CD4-positive, alpha-beta T cell treated with Interleukin-17A for 4 hours (primary cell): ENCODE measurements at regions not wholly inside any gene's neighbourhood (a gene's known extent, or its start where the extent isn't known, plus 50 kb on each side); places are given as distances from the start of the nearest gene placed in this dataset.
"Not testable (repeated sequence)": the region's sequence is repeated elsewhere in the genome, so short reads cannot be mapped to it uniquely, and the experiment has no call there.

ENCODE experiments used
- DNase-seq: peaks from one replicate; pipeline ENCODE4 v3.0.0-alpha.2; 2020; ENCODE audit warnings: mixed read lengths

- DNase-seq = no peak
These were observed 679.9 kb downstream of the NTRK3 start for GRCh38 chr15:87576486-87577176.

- DNase-seq = no peak
These were observed 680.6 kb downstream of the NTRK3 start for GRCh38 chr15:87575896-87576473.

- DNase-seq = no peak
These were observed 683.0 kb downstream of the NTRK3 start for GRCh38 chr15:87573534-87573933.

GRCh38 chr15:87573039-87573438 lies 683.5 kb downstream of the NTRK3 start:
- DNase-seq = no peak

DNA sequence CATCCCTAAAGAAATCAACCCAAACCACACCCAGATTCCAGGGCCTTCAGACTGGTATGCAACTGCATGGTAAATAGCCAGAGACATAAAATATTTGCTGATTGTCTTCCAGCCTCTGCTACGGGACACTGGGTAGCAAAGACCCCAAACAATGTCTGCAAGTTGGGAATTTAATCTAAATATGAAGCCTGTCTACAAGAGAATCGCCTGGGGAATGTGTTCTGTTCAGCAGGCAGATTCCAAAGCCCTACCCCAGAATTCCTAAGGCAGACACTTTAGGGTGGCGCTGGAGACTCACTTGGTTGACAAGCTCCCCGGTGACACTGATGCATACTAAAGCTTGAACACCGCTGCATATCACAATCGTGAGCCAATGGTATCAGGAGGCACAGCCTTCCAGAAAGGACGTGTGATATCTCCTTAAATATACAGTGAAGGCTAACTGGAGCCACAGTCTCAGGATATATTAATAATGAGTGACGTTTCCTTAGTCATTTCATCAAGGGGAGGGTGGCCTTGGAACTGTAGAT lies 684.1 kb downstream of the NTRK3 start:
- DNase-seq = no peak

GRCh38 chr15:87570206-87570605 lies 686.3 kb downstream of the NTRK3 start:
- DNase-seq = no peak

GRCh38 chr15:87569581-87569980 lies 687.0 kb downstream of the NTRK3 start:
- no peak for DNase-seq

DNA sequence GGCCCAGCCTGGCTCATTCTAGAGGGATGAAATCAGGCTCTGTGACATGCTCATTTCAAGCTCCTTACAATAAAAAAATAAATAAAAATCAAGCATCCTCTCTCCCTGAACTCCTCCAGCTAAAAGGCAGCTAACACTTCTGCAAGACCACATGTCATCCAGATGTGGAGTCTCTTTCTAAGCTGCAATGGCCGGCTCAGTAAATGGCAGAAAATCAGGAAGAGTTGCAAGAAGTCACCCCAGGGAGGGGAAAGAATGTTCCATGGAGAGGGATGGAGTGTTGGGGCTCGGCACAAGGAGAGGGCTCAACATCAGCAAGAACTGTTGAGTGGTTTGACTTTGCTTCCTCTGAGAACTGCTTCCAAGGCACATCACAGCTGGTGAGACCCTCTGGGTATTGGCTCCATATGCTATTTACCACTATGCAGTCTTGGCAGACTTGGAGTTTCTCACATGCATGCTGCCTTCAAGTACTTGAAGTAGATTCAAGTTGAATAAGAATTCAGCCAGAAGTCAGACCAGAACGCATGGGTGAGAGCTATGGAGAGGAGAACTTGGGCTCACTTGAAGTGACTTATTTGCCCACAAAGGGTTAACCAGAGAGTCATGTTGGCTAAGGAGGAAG lies 689.0 kb downstream of the NTRK3 start:
- DNase-seq = no peak

GRCh38 chr15:87566236-87566635 lies 690.3 kb downstream of the NTRK3 start:
- DNase-seq = no peak

DNA sequence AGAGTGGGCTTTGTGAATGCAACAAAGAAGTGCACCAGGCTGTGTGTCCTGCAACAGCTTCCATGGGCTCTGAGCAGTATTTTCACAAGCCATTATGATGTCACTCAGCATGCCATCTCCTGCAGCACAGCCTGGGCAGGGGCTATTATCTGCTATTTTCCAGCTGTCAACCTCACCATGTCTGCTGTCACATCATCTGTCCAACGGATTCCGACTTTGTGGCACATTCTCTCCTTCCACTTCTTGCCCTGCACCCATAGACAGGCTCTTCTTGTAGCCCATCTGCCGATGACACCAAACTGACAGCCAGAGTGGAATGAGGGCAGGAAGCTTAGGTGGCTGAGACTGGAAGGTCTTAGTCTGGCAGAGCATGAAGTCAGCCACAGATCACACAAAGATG lies 691.9 kb downstream of the NTRK3 start:
- no peak for DNase-seq

DNA sequence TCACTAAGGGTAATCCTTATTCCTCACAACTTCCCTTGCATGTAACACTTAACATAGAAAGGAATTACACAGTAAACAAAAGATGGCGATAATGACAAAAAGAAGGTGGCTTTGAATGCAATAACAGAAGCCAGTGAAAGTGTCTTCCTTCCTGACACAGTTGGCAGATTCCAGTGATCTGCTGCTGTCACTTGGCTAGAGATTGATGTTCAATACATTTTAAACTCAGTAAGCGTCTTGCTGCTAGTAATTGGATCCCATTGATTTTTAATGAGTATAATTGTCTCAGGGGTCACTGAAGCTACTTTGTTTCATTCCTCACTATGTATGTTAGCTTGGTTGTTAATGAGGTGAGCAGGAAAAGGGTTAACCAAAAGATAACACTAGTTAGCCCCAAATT lies 692.7 kb downstream of the NTRK3 start:
- no peak for DNase-seq

- DNase-seq = no peak
These were observed 694.3 kb downstream of the NTRK3 start for GRCh38 chr15:87562203-87562602.

DNA sequence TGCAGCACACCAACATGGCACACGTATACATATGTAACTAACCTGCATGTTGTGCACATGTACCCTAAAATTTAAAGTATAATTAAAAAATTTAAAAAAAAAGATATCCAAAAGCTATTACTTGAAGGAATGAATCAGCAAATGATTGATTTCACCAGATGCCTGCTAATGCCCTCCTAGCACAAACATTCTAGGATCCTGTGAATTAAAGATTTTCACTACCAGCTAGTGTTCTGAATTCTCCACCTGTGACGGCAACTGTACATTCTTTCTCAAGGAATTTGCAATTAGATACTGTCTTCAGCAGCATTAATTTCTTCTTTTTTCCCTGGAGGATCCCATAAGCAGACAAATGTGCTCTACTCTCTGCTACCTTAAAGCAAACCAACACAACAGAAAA lies 694.9 kb downstream of the NTRK3 start:
- no peak for DNase-seq

GRCh38 chr15:87557881-87558280 lies 698.7 kb downstream of the NTRK3 start:
- no peak for DNase-seq

GRCh38 chr15:87556886-87557285 lies 699.7 kb downstream of the NTRK3 start:
- no peak for DNase-seq

- DNase-seq = no peak
These were observed 706.7 kb downstream of the NTRK3 start for GRCh38 chr15:87549860-87550259.

GRCh38 chr15:87549296-87549695 lies 707.2 kb downstream of the NTRK3 start:
- DNase-seq = no peak

- DNase-seq = not testable (repeated sequence)
These were observed 707.9 kb downstream of the NTRK3 start for GRCh38 chr15:87548590-87548989.

- DNase-seq = no peak
These were observed 708.9 kb downstream of the NTRK3 start for GRCh38 chr15:87547470-87548181.

GRCh38 chr15:87538327-87538834 lies 718.2 kb downstream of the NTRK3 start:
- no peak for DNase-seq

DNA sequence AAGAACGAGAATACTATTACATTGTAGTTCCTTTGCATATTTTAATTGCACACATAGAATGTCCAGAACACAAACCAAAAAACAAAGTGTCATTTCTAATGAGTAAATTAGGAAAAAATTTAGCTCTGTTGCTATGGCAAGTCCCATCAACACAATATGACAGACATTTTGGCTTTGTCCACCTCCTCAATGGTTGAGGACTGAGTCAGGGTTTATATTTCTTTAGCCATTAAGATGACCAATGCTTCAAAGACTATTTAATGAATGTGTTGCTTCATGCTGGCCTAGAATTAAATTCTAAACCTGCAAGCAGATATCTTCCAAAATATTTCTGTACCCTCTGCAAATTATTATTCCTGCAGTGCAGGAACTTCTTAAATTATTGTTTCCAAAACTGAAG lies 719.2 kb downstream of the NTRK3 start:
- DNase-seq = no peak

DNA sequence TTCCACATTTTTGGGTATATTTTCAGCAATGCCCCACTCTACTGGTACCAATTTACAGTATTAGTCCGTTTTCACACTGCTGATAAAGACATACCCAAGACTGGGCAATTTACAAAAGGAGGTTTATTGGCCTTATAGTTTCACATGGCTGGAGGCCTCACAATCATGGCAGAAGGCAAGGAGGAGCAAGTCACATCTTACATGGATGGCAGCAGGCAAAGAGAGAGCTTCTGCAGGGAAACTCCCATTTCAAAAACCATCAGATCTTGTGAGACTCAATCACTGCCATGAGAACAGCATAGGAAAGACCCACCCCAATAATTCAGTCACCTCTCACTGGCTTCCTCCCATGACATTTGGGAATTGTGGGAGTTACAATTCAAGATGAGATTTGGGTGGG lies 722.9 kb downstream of the NTRK3 start:
- DNase-seq = not testable (repeated sequence)

DNA sequence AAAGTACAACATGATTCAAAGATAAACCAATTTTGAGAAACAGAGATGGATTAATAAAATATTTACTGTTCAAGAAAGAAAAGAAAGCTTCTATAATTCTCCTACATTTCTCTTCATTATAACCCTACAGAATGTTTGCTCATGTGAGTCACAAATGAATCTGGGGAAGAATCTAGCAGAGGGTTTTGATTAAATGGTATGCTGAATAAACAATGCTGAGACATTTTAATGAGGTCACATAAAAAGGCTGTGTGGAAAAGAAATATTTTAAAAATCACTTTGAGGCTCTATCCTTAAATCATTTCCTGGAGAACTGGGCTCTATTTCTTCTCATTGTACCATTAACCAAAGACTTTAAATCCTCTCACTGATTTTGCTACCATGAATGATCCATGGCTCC lies 727.7 kb downstream of the NTRK3 start:
- no peak for DNase-seq
